LNCAP (cell line): ENCODE measurements at regions not wholly inside any gene's neighbourhood (a gene's known extent, or its start where the extent isn't known, plus 50 kb on each side); places are given as distances from the start of the nearest gene placed in this dataset.

Source experiments
- CTCF ChIP-seq: fragments of 450-650 bp; IDR thresholded peaks from 2 replicates; pipeline ENCODE4 v1.5.1; 2017; ENCODE audit warnings: mild to moderate bottlenecking

- TF ChIP-seq CTCF, result no peak
Observed at GRCh38 chr10:120177330-120177729, 279.7 kb upstream of the PLPP4 start.

GRCh38 chr10:120180160-120180559 lies 276.9 kb upstream of the PLPP4 start:
- no peak for TF ChIP-seq CTCF

DNA sequence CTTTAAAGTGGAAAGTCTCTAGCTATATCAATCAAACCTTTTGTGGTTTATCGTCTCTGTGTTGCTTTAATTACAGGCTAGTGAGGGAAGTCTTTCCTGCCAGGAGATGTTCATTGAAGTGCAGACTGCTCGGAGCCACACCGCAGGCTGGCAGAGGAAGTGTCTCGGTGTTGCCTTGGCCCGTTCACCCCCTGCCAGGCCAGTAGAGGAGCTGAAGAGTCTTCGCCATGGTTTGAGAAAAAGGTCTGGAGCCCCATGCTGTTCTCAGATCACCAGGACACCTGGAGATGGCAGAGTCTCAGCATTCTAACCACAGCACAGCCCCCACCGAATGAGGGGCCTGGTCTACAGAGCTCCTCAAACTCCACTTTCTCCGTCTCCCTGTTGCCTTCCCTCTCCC lies 275.9 kb upstream of the PLPP4 start:
- TF ChIP-seq CTCF, result no peak

GRCh38 chr10:120182431-120182830 lies 274.6 kb upstream of the PLPP4 start:
- no peak for TF ChIP-seq CTCF

DNA sequence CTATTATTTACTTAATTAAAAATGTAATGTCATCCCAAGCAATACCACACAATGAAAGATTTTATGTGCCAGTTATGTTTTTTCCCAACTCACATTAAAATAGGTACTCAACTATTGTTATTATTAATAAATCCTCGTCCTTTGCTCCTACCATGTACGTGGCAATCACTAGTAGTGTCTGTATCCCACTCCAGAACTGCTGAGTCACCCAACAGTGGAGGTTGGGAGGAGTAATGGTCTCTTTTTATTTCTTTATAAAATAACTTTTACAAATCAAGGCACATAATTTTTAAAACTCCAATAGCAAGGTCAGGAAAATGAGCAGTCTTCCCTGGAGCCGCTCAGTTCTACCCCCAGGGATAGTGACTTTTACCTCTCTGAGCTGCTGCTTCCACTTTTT lies 273.5 kb upstream of the PLPP4 start:
- TF ChIP-seq CTCF, result no peak

GRCh38 chr10:120184547-120185337 lies 272.3 kb upstream of the PLPP4 start:
- no peak for TF ChIP-seq CTCF

- TF ChIP-seq CTCF, result no peak
Observed at GRCh38 chr10:120186506-120186905, 270.5 kb upstream of the PLPP4 start.

GRCh38 chr10:120188950-120189349 lies 268.1 kb upstream of the PLPP4 start:
- no peak for TF ChIP-seq CTCF
